ENCODE measurements at regions not wholly inside any gene's neighbourhood (a gene's known extent, or its start where the extent isn't known, plus 50 kb on each side); places are given as distances from the start of the nearest gene placed in this dataset.

DNA sequence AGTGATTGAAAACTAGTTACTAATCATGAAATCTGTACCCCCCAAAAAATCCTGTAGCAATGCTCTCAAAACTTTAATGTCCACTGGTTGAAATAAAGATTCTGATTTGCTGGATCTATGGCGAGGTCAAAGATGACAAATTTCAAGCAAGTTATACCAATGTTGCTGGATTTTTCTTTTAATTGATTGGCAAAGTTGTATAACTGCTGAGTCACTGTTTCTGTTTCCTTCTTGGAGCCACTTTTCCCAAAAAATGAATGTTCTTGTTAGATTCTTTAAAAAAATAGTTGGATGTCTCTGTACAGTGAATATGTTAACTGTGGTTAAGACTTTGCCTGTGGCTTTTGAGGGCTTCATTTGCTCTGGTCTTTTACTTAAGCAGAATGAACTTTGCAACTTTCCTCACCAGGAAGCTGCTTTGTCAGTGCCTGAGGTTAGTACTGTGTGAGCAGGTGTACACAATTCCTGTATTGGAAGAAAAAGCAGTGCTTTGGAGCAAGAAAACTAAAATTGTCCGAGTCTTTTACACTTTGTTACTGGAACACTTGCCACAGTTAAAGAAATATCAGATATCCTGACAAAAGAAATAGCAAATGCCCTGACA, 1211.9 kb downstream of the MRPL39 start:
- Histone ChIP-seq H3K9ac (ENCODE audit: low read length) (no peak overlapping the region), H3K4me1 (ENCODE audit: insufficient read depth, low read length) (no peaks in the 10 kb centered on the region), H3K4me2 (ENCODE audit: low read length) (no peak overlapping the region), H3K36me3 (ENCODE audit: insufficient read depth, low read length) (no peaks in the 10 kb centered on the region), H3K79me2 (ENCODE audit: insufficient read depth, low read length) (no peaks in the 10 kb centered on the region), H3K4me3 (ENCODE audit: insufficient read depth, low read depth, low read length) (no peak overlapping the region), H2AFZ (ENCODE audit: low read depth, low read length) (no peak overlapping the region), H3K27me3 (ENCODE audit: insufficient read depth, low read length) (no peaks in the 10 kb centered on the region), H3K9me3 (ENCODE audit: insufficient read depth, low read depth, low read length) (no peaks in the 10 kb centered on the region), H4K20me1 (ENCODE audit: insufficient read depth, low read length) (no peaks in the 10 kb centered on the region), H3K27ac (ENCODE audit: low read depth, low read length) (no peak overlapping the region)
- no peaks in the 10 kb centered on the region for H3K4me1 Mint-ChIP-seq (ENCODE audit: low read depth, unreplicated experiment)
- DNase-seq (ENCODE audit: low read depth), result peak; percentile 0
- H3K27me3 Mint-ChIP-seq (ENCODE audit: low read depth, unreplicated experiment), result no peaks in the 10 kb centered on the region
- TF ChIP-seq, protein P1, sequence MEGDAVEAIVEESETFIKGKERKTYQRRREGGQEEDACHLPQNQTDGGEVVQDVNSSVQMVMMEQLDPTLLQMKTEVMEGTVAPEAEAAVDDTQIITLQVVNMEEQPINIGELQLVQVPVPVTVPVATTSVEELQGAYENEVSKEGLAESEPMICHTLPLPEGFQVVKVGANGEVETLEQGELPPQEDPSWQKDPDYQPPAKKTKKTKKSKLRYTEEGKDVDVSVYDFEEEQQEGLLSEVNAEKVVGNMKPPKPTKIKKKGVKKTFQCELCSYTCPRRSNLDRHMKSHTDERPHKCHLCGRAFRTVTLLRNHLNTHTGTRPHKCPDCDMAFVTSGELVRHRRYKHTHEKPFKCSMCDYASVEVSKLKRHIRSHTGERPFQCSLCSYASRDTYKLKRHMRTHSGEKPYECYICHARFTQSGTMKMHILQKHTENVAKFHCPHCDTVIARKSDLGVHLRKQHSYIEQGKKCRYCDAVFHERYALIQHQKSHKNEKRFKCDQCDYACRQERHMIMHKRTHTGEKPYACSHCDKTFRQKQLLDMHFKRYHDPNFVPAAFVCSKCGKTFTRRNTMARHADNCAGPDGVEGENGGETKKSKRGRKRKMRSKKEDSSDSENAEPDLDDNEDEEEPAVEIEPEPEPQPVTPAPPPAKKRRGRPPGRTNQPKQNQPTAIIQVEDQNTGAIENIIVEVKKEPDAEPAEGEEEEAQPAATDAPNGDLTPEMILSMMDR (IDR thresholded peaks at IDR 0.05; ENCODE audit: insufficient read depth, low read depth, low read length), result no peak
- no peak for TF ChIP-seq EZH2 (IDR thresholded peaks at IDR 0.05; ENCODE audit: insufficient read depth, low read length)
- no peaks in the 10 kb centered on the region for H3K9me3 Mint-ChIP-seq (ENCODE audit: unreplicated experiment)
- H3K4me3 Mint-ChIP-seq (ENCODE audit: unreplicated experiment), result no peak overlapping the region
- no peak for FAIRE-seq
- peak overlapping the region; percentile 14 for H3K27ac Mint-ChIP-seq (ENCODE audit: unreplicated experiment)
- no peaks in the 10 kb centered on the region for H3K36me3 Mint-ChIP-seq (ENCODE audit: low read depth, unreplicated experiment)

DNA sequence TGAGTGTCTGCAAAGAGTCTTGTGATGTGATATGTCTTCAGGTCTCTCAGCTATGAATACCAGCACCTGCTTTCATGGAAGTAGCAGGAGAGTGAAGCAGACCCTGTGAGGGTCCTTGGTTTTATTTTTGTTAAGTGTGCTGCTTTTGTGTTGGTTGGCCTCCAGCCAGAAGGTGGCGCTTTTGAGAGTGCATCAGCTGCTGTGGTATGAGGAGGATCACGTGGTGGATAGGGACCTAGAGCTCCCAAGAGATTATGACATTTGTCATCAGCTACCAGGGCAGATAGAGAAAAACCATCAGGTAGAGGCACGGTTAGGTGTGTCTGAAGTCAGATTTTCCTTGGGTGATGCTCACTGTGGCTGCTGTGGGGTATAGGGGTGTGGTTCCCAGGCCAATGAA, 1232.1 kb downstream of the MRPL39 start:
- Histone ChIP-seq H3K9ac (ENCODE audit: low read length) (no peak overlapping the region), H2AFZ (ENCODE audit: low read depth, low read length) (no peak overlapping the region), H3K4me1 (ENCODE audit: insufficient read depth, low read length) (no peaks in the 10 kb centered on the region), H4K20me1 (ENCODE audit: insufficient read depth, low read length) (no peaks in the 10 kb centered on the region), H3K4me3 (ENCODE audit: insufficient read depth, low read depth, low read length) (no peak overlapping the region), H3K27me3 (ENCODE audit: insufficient read depth, low read length) (no peaks in the 10 kb centered on the region), H3K79me2 (ENCODE audit: insufficient read depth, low read length) (no peaks in the 10 kb centered on the region), H3K4me2 (ENCODE audit: low read length) (no peak overlapping the region), H3K27ac (ENCODE audit: low read depth, low read length) (no peak overlapping the region), H3K36me3 (ENCODE audit: insufficient read depth, low read length) (no peaks in the 10 kb centered on the region), H3K9me3 (ENCODE audit: insufficient read depth, low read depth, low read length) (no peaks in the 10 kb centered on the region)
- Mint-ChIP-seq H3K9me3 (ENCODE audit: unreplicated experiment) (no peaks in the 10 kb centered on the region), H3K27me3 (ENCODE audit: low read depth, unreplicated experiment) (no peaks in the 10 kb centered on the region), H3K4me1 (ENCODE audit: low read depth, unreplicated experiment) (no peaks in the 10 kb centered on the region), H3K36me3 (ENCODE audit: low read depth, unreplicated experiment) (no peaks in the 10 kb centered on the region), H3K4me3 (ENCODE audit: unreplicated experiment) (no peak overlapping the region), H3K27ac (ENCODE audit: unreplicated experiment) (no peak overlapping the region)
- FAIRE-seq, result no peak
- TF ChIP-seq, protein P1 (IDR thresholded peaks at IDR 0.05; ENCODE audit: insufficient read depth, low read depth, low read length), result no peak
- TF ChIP-seq EZH2 (IDR thresholded peaks at IDR 0.05; ENCODE audit: insufficient read depth, low read length), result no peak
- no peak for DNase-seq (ENCODE audit: low read depth)

DNA sequence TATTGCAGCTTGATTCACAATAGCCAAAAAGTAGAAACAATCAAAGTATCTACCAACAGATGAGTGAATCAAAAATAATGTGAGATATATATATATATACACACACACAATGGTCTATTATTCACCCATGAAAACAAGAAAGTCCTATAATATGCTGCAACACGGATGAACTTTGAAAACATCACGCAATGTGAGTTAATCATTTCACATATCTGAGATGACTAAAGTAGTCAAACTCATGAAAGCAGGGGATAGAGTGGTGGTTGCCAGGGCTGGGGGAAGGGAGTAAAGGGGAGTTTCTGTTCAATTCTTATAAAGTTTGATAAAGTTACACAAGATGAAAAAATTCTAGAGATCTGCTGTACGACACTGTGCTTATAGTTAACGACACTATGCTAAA, 1234.8 kb downstream of the MRPL39 start:
- no peak overlapping the region for H3K9ac ChIP-seq (ENCODE audit: low read length)
- H2AFZ ChIP-seq (ENCODE audit: low read depth, low read length), result no peak overlapping the region
- H4K20me1 ChIP-seq (ENCODE audit: insufficient read depth, low read length), result no peaks in the 10 kb centered on the region
- H3K4me1 Mint-ChIP-seq (ENCODE audit: low read depth, unreplicated experiment), result peaks cover 4% of the 10 kb centered on the region
- no peak overlapping the region for H3K27ac Mint-ChIP-seq (ENCODE audit: unreplicated experiment)
- H3K4me3 Mint-ChIP-seq (ENCODE audit: unreplicated experiment), result no peak overlapping the region
- H3K36me3 Mint-ChIP-seq (ENCODE audit: low read depth, unreplicated experiment), result no peaks in the 10 kb centered on the region
- no peak for FAIRE-seq
- H3K27me3 Mint-ChIP-seq (ENCODE audit: low read depth, unreplicated experiment), result no peaks in the 10 kb centered on the region
- no peaks in the 10 kb centered on the region for H3K9me3 ChIP-seq (ENCODE audit: insufficient read depth, low read depth, low read length)
- H3K27ac ChIP-seq (ENCODE audit: low read depth, low read length), result no peak overlapping the region
- H3K36me3 ChIP-seq (ENCODE audit: insufficient read depth, low read length), result no peaks in the 10 kb centered on the region
- no peaks in the 10 kb centered on the region for H3K4me1 ChIP-seq (ENCODE audit: insufficient read depth, low read length)
- H3K79me2 ChIP-seq (ENCODE audit: insufficient read depth, low read length), result no peaks in the 10 kb centered on the region
- no peaks in the 10 kb centered on the region for H3K9me3 Mint-ChIP-seq (ENCODE audit: unreplicated experiment)
- no peak for DNase-seq (ENCODE audit: low read depth)
- H3K4me2 ChIP-seq (ENCODE audit: low read length), result no peak overlapping the region
- no peaks in the 10 kb centered on the region for H3K27me3 ChIP-seq (ENCODE audit: insufficient read depth, low read length)
- TF ChIP-seq EZH2 (IDR thresholded peaks at IDR 0.05; ENCODE audit: insufficient read depth, low read length), result no peak
- TF ChIP-seq, protein P1 (IDR thresholded peaks at IDR 0.05; ENCODE audit: insufficient read depth, low read depth, low read length), result no peak
- H3K4me3 ChIP-seq (ENCODE audit: insufficient read depth, low read depth, low read length), result no peak overlapping the region

Data from astrocyte (in vitro differentiated cells and primary cell).